Smooth muscle cell (in vitro differentiated cells): ENCODE measurements at regions not wholly inside any gene's neighbourhood (a gene's known extent, or its start where the extent isn't known, plus 50 kb on each side); places are given as distances from the start of the nearest gene placed in this dataset.
A peak's percentile ranks its signal among the peaks of the same experiment; 100 is the strongest.

ENCODE experiments used
- DNase-seq: peaks from one replicate; lab custom pipeline; 2025; ENCODE audit not compliant: unreplicated experiment; lab: John Stamatoyannopoulos, UW
- H2AFZ ChIP-seq: fragments of 200-600 bp; sonication (generic); 2 replicates; pipeline ENCODE4 v1.6.0; 2016; ENCODE audit warnings: antibody characterized with exemption, low read depth, mild to moderate bottlenecking
- H3F3A ChIP-seq: fragments of 200-600 bp; sonication (generic); 2 replicates; pipeline ENCODE4 v1.6.0; 2017; ENCODE audit warnings: antibody characterized with exemption, low read depth
- H3K27ac ChIP-seq: fragments of 200-600 bp; sonication (generic); 2 replicates; pipeline ENCODE4 v1.5.1; 2016; ENCODE audit warnings: low read depth, mild to moderate bottlenecking
- H3K27me3 ChIP-seq: fragments of 200-600 bp; sonication (generic); 2 replicates; pipeline ENCODE4 v1.6.1; 2016; ENCODE audit warnings: low read depth, mild to moderate bottlenecking
- H3K36me3 ChIP-seq: fragments of 200-600 bp; sonication (generic); 2 replicates; pipeline ENCODE4 v1.5.1; 2016; ENCODE audit warnings: low read depth
- H3K4me1 ChIP-seq: fragments of 200-600 bp; sonication (generic); 2 replicates; pipeline ENCODE4 v1.5.1; 2016; ENCODE audit warnings: low read depth
- H3K4me2 ChIP-seq: fragments of 200-600 bp; sonication (generic); 2 replicates; pipeline ENCODE4 v1.6.0; 2016; ENCODE audit warnings: mild to moderate bottlenecking
- H3K4me3 ChIP-seq: fragments of 200-600 bp; sonication (generic); 2 replicates; pipeline ENCODE4 v1.5.1; 2016; ENCODE audit warnings: mild to moderate bottlenecking
- H3K79me2 ChIP-seq: fragments of 200-600 bp; sonication (generic); 2 replicates; pipeline ENCODE4 v1.6.0; 2016; ENCODE audit warnings: low read depth, mild to moderate bottlenecking
- H3K9ac ChIP-seq: fragments of 200-600 bp; sonication (generic); 2 replicates; pipeline ENCODE4 v1.6.0; 2016; ENCODE audit warnings: low read depth
- H3K9me3 ChIP-seq: fragments of 200-600 bp; sonication (generic); replicated peaks from 2 replicates; pipeline ENCODE4 v1.5.1; 2016; ENCODE audit warnings: low read depth
- H4K20me1 ChIP-seq: fragments of 200-600 bp; sonication (generic); 2 replicates; pipeline ENCODE4 v1.6.0; 2016; ENCODE audit warnings: low read depth
- WGBS: methylation state at CpG from one replicate; pipeline ENCODE4 v1.1.7; 2016; ENCODE audit warnings: low lambda C conversion rate; 5-methylcytosine and 5-hydroxymethylcytosine counted together
- TF ChIP-seq, protein P1 (sequence below): fragments of 200-600 bp; sonication (generic); IDR thresholded peaks from 2 replicates; pipeline ENCODE4 v1.5.1; 2017; ENCODE audit warnings: borderline replicate concordance, mild to moderate bottlenecking, antibody characterized with exemption; ENCODE audit not compliant: insufficient read depth, poor library complexity, severe bottlenecking

- TF ChIP-seq, protein P1, sequence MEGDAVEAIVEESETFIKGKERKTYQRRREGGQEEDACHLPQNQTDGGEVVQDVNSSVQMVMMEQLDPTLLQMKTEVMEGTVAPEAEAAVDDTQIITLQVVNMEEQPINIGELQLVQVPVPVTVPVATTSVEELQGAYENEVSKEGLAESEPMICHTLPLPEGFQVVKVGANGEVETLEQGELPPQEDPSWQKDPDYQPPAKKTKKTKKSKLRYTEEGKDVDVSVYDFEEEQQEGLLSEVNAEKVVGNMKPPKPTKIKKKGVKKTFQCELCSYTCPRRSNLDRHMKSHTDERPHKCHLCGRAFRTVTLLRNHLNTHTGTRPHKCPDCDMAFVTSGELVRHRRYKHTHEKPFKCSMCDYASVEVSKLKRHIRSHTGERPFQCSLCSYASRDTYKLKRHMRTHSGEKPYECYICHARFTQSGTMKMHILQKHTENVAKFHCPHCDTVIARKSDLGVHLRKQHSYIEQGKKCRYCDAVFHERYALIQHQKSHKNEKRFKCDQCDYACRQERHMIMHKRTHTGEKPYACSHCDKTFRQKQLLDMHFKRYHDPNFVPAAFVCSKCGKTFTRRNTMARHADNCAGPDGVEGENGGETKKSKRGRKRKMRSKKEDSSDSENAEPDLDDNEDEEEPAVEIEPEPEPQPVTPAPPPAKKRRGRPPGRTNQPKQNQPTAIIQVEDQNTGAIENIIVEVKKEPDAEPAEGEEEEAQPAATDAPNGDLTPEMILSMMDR: no peak
- 94% methylated on average over 1 of the region's 1 CpG for WGBS
These were observed 880.8 kb downstream of the FAM181B start for GRCh38 chr11:81852896-81853295.

DNA sequence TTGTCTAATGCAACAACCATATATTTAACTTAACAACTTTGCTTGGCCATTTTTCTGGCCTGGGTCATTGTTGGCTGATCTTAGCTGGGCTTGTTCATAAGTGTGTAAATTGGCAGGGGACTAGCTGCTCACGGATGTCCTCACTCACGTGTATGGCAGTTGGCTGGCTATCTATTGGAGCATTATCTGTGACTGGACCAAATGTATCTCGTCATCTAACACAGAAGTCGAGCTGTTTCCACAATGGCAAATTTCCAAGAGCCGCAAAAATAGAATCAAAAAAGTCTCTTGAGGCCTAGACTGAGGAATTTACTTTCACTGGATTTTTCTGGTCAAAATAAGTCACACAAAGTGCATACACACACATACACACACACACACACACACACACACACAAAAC is 893.3 kb downstream of the FAM181B start:
- no peak for DNase-seq
- Histone ChIP-seq H3K36me3 (no peaks in the 10 kb centered on the region), H3F3A (no peaks in the 10 kb centered on the region), H4K20me1 (no peaks in the 10 kb centered on the region), H3K4me1 (no peaks in the 10 kb centered on the region), H3K9me3 (no peaks in the 10 kb centered on the region), H3K27me3 (no peaks in the 10 kb centered on the region), H3K27ac (peak overlapping the region; percentile 21), H3K4me3 (no peak overlapping the region), H2AFZ (no peak overlapping the region), H3K4me2 (no peak overlapping the region), H3K79me2 (no peaks in the 10 kb centered on the region), H3K9ac (no peak overlapping the region)
- WGBS: 73% methylated on average over 5 of the region's 5 CpGs
- TF ChIP-seq, protein P1: no peak

More at GRCh38 chr11:81852896-81853295, 880.8 kb downstream of the FAM181B start:
- H2AFZ ChIP-seq: no peak overlapping the region
- no peaks in the 10 kb centered on the region for H3K4me1 ChIP-seq
- H3K9me3 ChIP-seq: no peaks in the 10 kb centered on the region
- no peaks in the 10 kb centered on the region for H4K20me1 ChIP-seq
- no peak overlapping the region for H3K4me2 ChIP-seq
- no peak overlapping the region for H3K4me3 ChIP-seq
- H3K27ac ChIP-seq: no peak overlapping the region
- no peaks in the 10 kb centered on the region for H3K36me3 ChIP-seq
- H3K79me2 ChIP-seq: no peaks in the 10 kb centered on the region
- H3F3A ChIP-seq: no peaks in the 10 kb centered on the region
- H3K27me3 ChIP-seq: no peaks in the 10 kb centered on the region
- no peak overlapping the region for H3K9ac ChIP-seq
- no peak for DNase-seq

- TF ChIP-seq, protein P1: no peak
- Histone ChIP-seq H3K27me3 (no peaks in the 10 kb centered on the region), H3K4me2 (no peak overlapping the region), H2AFZ (no peak overlapping the region), H3K27ac (peak overlapping the region; percentile 30), H3K9ac (no peak overlapping the region), H3K79me2 (no peaks in the 10 kb centered on the region), H3K36me3 (no peaks in the 10 kb centered on the region), H3K4me1 (no peaks in the 10 kb centered on the region), H4K20me1 (no peaks in the 10 kb centered on the region), H3F3A (no peaks in the 10 kb centered on the region), H3K9me3 (no peaks in the 10 kb centered on the region), H3K4me3 (no peak overlapping the region)
- 21% methylated on average over 1 of the region's 1 CpG for WGBS
- no peak for DNase-seq
These were observed 893.7 kb downstream of the FAM181B start for GRCh38 chr11:81839976-81840375.

GRCh38 chr11:81839016-81839415 is 894.6 kb downstream of the FAM181B start:
- no peaks in the 10 kb centered on the region for H3K36me3 ChIP-seq
- no peak overlapping the region for H3K4me2 ChIP-seq
- no peaks in the 10 kb centered on the region for H3K79me2 ChIP-seq
- H3K4me1 ChIP-seq: no peaks in the 10 kb centered on the region
- WGBS: 83% methylated on average over 3 of the region's 3 CpGs
- no peaks in the 10 kb centered on the region for H4K20me1 ChIP-seq
- no peak overlapping the region for H3K27ac ChIP-seq
- no peaks in the 10 kb centered on the region for H3K27me3 ChIP-seq
- TF ChIP-seq, protein P1: no peak
- no peak overlapping the region for H2AFZ ChIP-seq
- no peak overlapping the region for H3K4me3 ChIP-seq
- no peak for DNase-seq
- H3K9me3 ChIP-seq: no peaks in the 10 kb centered on the region
- H3F3A ChIP-seq: no peaks in the 10 kb centered on the region
- no peak overlapping the region for H3K9ac ChIP-seq
